HFF-Myc (cell line): ENCODE measurements at regions not wholly inside any gene's neighbourhood (a gene's known extent, or its start where the extent isn't known, plus 50 kb on each side); places are given as distances from the start of the nearest gene placed in this dataset.
"Not testable (repeated sequence)": the region's sequence is repeated elsewhere in the genome, so short reads cannot be mapped to it uniquely, and the experiment has no call there.

ENCODE experiments used
- DNase-seq: peaks from one replicate; pipeline ENCODE4 v3.0.0-alpha.2; 2011; ENCODE audit warnings: low read depth; ENCODE audit errors: extremely low read depth
- H3K4me3 ChIP-seq: replicated peaks from 2 replicates; pipeline ENCODE4 v1.5.1; 2011; ENCODE audit warnings: low read depth, mild to moderate bottlenecking, control low read depth, low read length
- TF ChIP-seq, protein P1 (sequence below): IDR thresholded peaks from 2 replicates; pipeline ENCODE4 v1.5.1; 2012; ENCODE audit warnings: mild to moderate bottlenecking, low read depth, low read length, control low read depth; ENCODE audit errors: missing control alignments

DNA sequence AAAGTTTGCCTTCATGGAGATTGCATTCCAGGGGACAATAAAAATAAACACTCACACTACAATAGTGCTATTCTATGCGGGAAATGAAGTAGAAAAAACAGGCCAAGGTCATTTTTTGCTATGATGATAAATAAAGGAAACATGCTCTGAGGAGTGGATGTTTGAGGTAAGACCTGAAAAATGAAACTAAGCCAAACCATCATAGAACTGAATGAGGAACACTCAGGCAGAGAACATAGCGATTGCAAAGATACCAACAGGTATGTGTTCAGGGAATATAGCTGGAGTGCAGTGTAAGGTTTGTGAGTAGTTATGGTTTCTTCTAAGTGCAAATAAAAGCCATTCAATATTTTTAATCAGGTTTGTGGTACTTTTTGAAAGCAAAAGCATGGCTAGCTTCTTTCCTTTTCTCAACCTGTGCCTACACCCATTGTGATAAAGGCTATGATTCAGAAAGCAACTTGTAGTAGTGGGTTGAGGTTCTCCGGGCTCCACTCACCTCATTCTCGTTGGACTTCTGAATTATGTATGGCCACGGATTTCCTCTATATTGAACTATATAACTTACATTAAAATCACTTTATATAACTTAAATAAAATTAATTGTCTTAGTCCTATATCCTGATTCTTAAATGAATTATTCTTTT, 278.2 kb upstream of the CHORDC1 start:
- no peak for DNase-seq
- TF ChIP-seq, protein P1, sequence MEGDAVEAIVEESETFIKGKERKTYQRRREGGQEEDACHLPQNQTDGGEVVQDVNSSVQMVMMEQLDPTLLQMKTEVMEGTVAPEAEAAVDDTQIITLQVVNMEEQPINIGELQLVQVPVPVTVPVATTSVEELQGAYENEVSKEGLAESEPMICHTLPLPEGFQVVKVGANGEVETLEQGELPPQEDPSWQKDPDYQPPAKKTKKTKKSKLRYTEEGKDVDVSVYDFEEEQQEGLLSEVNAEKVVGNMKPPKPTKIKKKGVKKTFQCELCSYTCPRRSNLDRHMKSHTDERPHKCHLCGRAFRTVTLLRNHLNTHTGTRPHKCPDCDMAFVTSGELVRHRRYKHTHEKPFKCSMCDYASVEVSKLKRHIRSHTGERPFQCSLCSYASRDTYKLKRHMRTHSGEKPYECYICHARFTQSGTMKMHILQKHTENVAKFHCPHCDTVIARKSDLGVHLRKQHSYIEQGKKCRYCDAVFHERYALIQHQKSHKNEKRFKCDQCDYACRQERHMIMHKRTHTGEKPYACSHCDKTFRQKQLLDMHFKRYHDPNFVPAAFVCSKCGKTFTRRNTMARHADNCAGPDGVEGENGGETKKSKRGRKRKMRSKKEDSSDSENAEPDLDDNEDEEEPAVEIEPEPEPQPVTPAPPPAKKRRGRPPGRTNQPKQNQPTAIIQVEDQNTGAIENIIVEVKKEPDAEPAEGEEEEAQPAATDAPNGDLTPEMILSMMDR, result no peak
- no peak overlapping the region for H3K4me3 ChIP-seq

DNA sequence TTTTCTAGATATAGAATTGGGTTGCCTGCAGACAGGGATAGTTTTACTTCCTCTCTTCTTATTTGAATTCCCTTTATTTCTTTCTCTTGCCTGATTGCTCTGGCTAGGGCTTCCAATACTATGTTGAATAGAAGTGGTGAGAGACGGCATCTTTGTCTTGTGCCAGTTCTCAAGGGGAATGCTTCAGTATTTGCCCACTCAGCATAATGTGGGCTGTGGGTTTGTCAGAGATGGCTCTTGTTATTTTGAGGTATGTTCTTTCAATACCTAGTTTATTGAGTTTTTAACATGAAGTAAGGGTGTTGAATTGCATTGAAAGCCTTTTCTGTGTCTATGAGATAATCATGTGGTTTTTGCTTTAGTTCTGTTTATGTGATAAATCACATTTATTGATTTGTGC, 273.9 kb upstream of the CHORDC1 start:
- H3K4me3 ChIP-seq, result no peak overlapping the region
- TF ChIP-seq, protein P1, result no peak
- no peak for DNase-seq

DNA sequence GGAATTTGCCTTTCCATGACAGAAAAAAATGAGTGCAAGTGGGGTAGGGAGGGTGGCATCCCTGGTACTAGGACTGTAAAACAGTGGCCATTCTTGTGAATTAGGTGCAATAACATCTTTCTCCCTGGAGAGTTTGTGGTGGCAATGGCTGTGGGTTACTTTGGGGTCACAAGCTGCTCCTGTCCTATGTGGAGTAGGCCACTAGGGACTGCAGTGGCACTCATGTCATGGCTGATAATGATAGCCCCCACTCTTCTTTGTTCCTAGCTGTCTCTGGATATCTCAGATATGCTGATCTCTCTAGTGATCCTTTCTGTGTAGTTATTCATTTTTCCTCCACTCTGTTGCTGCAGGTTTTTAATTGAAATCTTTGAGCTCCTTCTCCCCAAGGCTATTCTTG, 270.5 kb upstream of the CHORDC1 start:
- DNase-seq, result no peak
- TF ChIP-seq, protein P1, result no peak
- H3K4me3 ChIP-seq, result no peak overlapping the region

DNA sequence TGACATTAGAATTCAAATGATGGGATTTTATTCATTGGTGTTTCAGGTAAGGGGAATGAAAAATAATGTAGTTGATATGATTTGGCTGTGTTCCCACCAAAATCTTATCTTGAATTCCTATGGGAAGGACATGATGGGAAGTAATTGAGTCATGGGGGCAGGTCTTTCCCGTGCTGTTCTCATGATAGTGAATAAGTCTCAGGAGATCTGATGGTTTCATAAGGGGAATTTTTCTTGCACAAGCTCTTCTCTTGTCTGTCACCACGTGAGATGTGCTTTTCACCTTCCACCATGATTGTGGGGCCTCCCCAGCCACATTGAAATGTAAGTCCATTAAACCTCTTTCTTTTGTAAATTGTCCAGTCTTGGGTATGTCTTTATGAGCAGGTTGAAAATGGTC, 268.6 kb upstream of the CHORDC1 start:
- no peak for DNase-seq
- TF ChIP-seq, protein P1, result no peak
- H3K4me3 ChIP-seq, result no peak overlapping the region

DNA sequence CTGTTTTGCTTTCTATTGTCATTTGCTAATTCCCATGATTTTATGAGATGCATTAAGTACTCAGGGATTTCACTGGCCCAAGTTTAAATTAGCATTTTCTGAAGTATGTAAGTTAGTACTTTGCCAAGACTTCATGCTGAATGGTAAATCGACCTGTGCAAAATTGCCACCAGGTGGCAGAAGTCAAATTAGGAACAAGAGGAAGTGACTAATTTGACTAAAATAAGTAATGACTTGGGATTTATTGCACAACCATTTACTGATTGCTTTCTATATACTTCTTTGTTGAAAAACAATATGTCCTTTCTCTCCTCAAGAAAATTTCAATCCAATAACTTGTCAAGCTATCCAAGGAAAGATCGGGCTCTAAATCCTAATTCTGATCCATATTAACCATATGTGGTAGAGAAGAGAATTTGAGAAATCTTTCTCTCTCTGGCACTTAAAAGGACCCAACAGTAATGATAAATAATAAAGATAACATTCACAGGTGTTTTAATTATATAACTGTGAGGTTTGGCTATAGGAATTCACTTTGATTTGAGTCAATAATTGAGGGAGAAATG, 253.7 kb upstream of the CHORDC1 start:
- no peak for DNase-seq
- TF ChIP-seq, protein P1, result no peak
- no peak overlapping the region for H3K4me3 ChIP-seq

DNA sequence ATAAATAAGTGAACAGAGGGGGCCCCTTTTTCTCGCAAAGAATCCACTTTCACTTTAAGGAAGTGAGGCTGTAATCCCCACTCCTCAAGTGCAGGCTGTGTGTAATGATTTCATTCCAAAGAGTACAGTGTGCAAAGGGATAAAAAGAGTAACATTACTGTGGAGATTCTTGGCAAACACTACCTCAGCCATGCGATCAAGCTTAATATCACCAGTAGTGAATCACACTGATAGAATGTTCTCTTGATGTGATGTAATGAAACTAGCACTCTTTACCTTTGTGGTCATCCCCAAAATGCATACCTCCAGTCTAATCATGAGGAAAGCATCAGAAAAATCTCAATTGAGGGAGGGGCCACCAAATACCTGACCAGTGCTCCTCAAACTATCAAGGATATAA, 246.1 kb upstream of the CHORDC1 start:
- H3K4me3 ChIP-seq, result no peak overlapping the region
- TF ChIP-seq, protein P1, result no peak
- no peak for DNase-seq

DNA sequence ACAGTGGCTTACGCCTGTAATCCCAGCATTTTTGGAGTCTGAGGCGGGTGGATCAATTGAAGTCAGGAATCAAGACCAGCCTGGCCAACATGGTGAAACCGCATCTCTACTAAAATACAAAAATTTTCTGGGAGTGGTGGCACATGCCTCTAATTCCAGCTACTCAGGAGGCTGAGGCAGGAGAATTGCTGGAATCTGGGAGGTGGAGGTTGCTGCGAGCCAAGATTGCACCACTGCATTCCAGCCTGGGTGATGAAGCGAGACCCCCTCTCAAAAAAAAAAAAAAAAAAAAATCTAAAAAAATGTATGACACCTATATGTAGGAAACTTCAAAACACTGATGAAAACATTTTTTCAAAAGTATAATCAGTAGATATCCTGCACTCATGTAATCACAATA, 242.7 kb upstream of the CHORDC1 start:
- H3K4me3 ChIP-seq, result no peak overlapping the region
- no peak for DNase-seq
- TF ChIP-seq, protein P1, result no peak

DNA sequence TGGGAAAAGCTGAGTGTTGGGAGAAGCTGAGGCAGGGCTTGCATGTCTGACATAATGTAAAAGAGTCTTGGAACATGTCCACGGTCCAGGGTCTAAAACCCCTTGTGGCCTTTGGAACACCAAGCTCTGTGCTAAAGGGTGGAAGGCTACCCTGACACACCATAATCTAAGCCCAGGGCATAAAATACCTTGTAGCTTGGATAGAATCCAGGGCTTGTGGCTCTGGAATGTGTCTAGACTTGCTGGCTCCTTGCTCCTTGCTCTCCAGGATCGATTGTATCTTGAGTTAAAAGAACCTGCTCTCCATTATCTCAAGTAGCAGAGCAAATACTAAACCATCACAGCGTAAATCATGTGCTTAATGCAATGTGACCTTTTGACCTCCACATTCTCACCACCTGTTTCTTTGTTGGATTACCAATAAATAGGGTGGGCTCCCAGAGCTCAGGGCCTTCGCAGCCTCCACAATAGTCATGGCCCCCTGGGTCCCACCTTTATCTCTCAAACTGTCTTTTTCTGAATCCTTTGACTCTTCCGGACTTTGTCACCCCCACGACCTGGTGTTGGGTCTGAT, 232.6 kb upstream of the CHORDC1 start:
- not testable (repeated sequence) for DNase-seq, H3K4me3 ChIP-seq
